ENCODE measurements at regions not wholly inside any gene's neighbourhood (a gene's known extent, or its start where the extent isn't known, plus 50 kb on each side); places are given as distances from the start of the nearest gene placed in this dataset.

DNA sequence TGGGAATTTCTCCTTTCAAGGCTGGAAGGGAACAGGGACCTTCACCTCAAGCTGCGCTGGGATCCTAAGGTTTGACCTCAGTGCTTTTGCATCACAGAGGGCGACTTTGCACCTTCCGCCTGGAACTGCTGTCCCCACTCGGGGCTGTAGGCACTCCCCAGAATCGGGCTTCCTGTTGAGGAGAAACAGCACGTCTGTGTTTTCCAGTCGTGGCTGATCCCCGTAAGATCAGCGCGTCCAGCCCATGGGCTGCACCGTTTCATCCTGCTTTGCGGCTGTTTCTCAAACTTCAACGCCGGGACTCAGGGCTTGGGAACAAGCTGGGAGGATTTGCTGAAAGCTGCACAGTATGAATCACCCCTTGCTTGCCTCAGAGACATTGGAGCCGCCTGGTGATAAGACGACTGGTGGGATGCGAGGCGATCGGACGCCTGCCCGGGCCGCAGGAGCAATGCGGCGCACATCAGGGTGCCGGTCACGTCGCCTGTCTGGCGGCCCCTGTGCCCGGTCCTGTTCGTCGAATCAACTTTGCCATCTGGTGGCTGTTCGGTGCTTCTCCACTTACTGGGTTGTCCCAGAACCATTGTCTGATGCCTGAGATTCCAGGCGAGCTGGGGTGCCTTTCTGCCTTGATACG lies 53.6 kb upstream of the FRMD1 start:
- peak overlapping the region; percentile 77 for H2AFZ ChIP-seq (replicated peaks; ENCODE audit: low read length, poor library complexity)
- no peak overlapping the region for H3K9ac ChIP-seq (ENCODE audit: low read depth, low read length)
- H2BK5ac ChIP-seq (ENCODE audit: low read depth, low read length, poor library complexity, severe bottlenecking): no peak overlapping the region
- H2BK20ac ChIP-seq (ENCODE audit: low read depth, low read length): no peak overlapping the region
- no peak overlapping the region for H3K18ac ChIP-seq (ENCODE audit: low read depth, low read length)
- intact Hi-C loops (cut with micrococcal nuclease) (loop anchor here (1.0 to 2.0 kb wide), 3 partner anchors 44 to 224 kb away; no protein-coding TSS in a partner anchor), in situ Hi-C loops (cut with MboI; ENCODE audit: low sequenced_read_pairs) (no loop called here), dilution Hi-C loops (cut with HindIII; ENCODE audit: low sequenced_read_pairs, unreplicated experiment) (no loop called here)
- DNase-seq (peak; percentile 80), ATAC-seq (ENCODE audit: low read depth) (peak; percentile 85)
- no peak overlapping the region for H2AK5ac ChIP-seq (ENCODE audit: low read depth, low read length)
- no peak overlapping the region for H3K23ac ChIP-seq (ENCODE audit: low read depth, low read length)
- H3K9me1 ChIP-seq (ENCODE audit: insufficient read depth, low read length): no peaks in the 10 kb centered on the region
- no peak overlapping the region for H4K5ac ChIP-seq (ENCODE audit: low read depth, low read length)
- peaks cover 2% of the 10 kb centered on the region; the same call in 1 of the 2 replicates for H3K4me1 ChIP-seq (ENCODE audit: control insufficient read depth, insufficient read depth, low read length)
- H3K14ac ChIP-seq (replicated peaks; ENCODE audit: low read depth, low read length): no peak overlapping the region
- H2AK9ac ChIP-seq (replicated peaks; ENCODE audit: low read depth, low read length, poor library complexity): no peak overlapping the region
- no peak overlapping the region for H3K56ac ChIP-seq (ENCODE audit: extremely low read depth, insufficient read depth, low read length)
- H3K9me3 ChIP-seq (ENCODE audit: control insufficient read depth, insufficient read depth, low read length): no peaks in the 10 kb centered on the region
- H3K4me2 ChIP-seq (ENCODE audit: low read depth, low read length): peak overlapping the region; percentile 24; the same call in 1 of the 2 replicates
- H3K27ac ChIP-seq (ENCODE audit: insufficient read depth, low read length): no peak overlapping the region
- no peaks in the 10 kb centered on the region for H3K79me1 ChIP-seq (ENCODE audit: low read depth in 1 of 2, low read length in 2 of 2)
- no peak overlapping the region for H4K91ac ChIP-seq (ENCODE audit: insufficient read depth, low read depth, low read length)
- ChIA-PET POLR2A (ENCODE audit: unreplicated experiment) (no interaction called here), CTCF (interaction anchor here (0.6 to 2.4 kb wide), 7 partner anchors 14 to 1552 kb away, joined by 3 to 10 read pairs (median 3); no protein-coding TSS in a partner anchor)
- 20% methylated on average over 19 of the region's 34 CpGs; no CpG with 5 or more reads in 1 of the 2 experiments for WGBS, 2 experiments (ENCODE audit: extremely low coverage in 2 of 2, insufficient read length in 1 of 2)
- H3K4ac ChIP-seq (ENCODE audit: low read depth, low read length): no peak overlapping the region
- H3K27me3 ChIP-seq (ENCODE audit: control insufficient read depth, insufficient read depth, low read length): no peaks in the 10 kb centered on the region; the same call in 1 of the 2 replicates
- no peak overlapping the region for H2BK120ac ChIP-seq (ENCODE audit: low read depth, low read length)
- H3K36me3 ChIP-seq (ENCODE audit: control insufficient read depth, insufficient read depth, low read length): no peaks in the 10 kb centered on the region
- H3K4me3 ChIP-seq (ENCODE audit: insufficient read depth, low read depth, low read length): no peak overlapping the region
- BruUV-seq (replicated peaks): no TSS peak
- no peaks in the 10 kb centered on the region for H4K20me1 ChIP-seq (ENCODE audit: insufficient read depth, low read length)
- H4K8ac ChIP-seq (ENCODE audit: low read depth in 2 of 2, low read length in 2 of 2): no peak overlapping the region
- no peak overlapping the region for H2BK15ac ChIP-seq (ENCODE audit: low read depth, low read length)
- TF ChIP-seq, protein P1, sequence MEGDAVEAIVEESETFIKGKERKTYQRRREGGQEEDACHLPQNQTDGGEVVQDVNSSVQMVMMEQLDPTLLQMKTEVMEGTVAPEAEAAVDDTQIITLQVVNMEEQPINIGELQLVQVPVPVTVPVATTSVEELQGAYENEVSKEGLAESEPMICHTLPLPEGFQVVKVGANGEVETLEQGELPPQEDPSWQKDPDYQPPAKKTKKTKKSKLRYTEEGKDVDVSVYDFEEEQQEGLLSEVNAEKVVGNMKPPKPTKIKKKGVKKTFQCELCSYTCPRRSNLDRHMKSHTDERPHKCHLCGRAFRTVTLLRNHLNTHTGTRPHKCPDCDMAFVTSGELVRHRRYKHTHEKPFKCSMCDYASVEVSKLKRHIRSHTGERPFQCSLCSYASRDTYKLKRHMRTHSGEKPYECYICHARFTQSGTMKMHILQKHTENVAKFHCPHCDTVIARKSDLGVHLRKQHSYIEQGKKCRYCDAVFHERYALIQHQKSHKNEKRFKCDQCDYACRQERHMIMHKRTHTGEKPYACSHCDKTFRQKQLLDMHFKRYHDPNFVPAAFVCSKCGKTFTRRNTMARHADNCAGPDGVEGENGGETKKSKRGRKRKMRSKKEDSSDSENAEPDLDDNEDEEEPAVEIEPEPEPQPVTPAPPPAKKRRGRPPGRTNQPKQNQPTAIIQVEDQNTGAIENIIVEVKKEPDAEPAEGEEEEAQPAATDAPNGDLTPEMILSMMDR (conservative IDR thresholded peaks at IDR 0.05; ENCODE audit: low read depth, low read length): peak; percentile 41
- no peak for TF ChIP-seq POLR2A (IDR thresholded peaks at IDR 0.05; ENCODE audit: low read depth, low read length)
- TF ChIP-seq MXI1 (IDR thresholded peaks at IDR 0.05; ENCODE audit: borderline replicate concordance, low read depth, low read length): no peak
- TF ChIP-seq CHD1 (IDR thresholded peaks at IDR 0.05; ENCODE audit: low read depth, low read length): no peak
- TF ChIP-seq SMC3 (IDR thresholded peaks at IDR 0.05; ENCODE audit: low read depth, low read length): peak; percentile 32
- TF ChIP-seq, protein P2, sequence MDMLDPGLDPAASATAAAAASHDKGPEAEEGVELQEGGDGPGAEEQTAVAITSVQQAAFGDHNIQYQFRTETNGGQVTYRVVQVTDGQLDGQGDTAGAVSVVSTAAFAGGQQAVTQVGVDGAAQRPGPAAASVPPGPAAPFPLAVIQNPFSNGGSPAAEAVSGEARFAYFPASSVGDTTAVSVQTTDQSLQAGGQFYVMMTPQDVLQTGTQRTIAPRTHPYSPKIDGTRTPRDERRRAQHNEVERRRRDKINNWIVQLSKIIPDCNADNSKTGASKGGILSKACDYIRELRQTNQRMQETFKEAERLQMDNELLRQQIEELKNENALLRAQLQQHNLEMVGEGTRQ (IDR thresholded peaks at IDR 0.05; ENCODE audit: low read depth, low read length): no peak
- no peak for TF ChIP-seq RCOR1 (IDR thresholded peaks at IDR 0.05; ENCODE audit: insufficient replicate concordance, low read length)
- peak; percentile 46; the same call in 1 of the 2 replicates for TF ChIP-seq CEBPB (IDR thresholded peaks at IDR 0.05; ENCODE audit: low read depth, low read length)
- 0 out of 2 replicates have a peak, but pooled peaks have one; percentile 1 for TF ChIP-seq NFE2L2 (IDR thresholded peaks at IDR 0.05; ENCODE audit: low read depth, low read length)
- TF ChIP-seq FOS (IDR thresholded peaks at IDR 0.05; ENCODE audit: low read depth, low read length): peak; percentile 33; the same call in 1 of the 2 replicates
- TF ChIP-seq, protein P3, sequence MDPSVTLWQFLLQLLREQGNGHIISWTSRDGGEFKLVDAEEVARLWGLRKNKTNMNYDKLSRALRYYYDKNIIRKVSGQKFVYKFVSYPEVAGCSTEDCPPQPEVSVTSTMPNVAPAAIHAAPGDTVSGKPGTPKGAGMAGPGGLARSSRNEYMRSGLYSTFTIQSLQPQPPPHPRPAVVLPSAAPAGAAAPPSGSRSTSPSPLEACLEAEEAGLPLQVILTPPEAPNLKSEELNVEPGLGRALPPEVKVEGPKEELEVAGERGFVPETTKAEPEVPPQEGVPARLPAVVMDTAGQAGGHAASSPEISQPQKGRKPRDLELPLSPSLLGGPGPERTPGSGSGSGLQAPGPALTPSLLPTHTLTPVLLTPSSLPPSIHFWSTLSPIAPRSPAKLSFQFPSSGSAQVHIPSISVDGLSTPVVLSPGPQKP (IDR thresholded peaks at IDR 0.05; ENCODE audit: borderline replicate concordance, low read depth, low read length): no peak
- TF ChIP-seq RFX5 (IDR thresholded peaks at IDR 0.05; ENCODE audit: low read depth, low read length): no peak
- TF ChIP-seq MAZ (IDR thresholded peaks at IDR 0.05; ENCODE audit: borderline replicate concordance, low read depth, low read length): no peak
- TF ChIP-seq RAD21 (IDR thresholded peaks at IDR 0.05; ENCODE audit: low read length): peak; percentile 49
- TF ChIP-seq MAFK (IDR thresholded peaks at IDR 0.05; ENCODE audit: low read depth, low read length): no peak

Measured in IMR-90 (cell line).